Cardiac fibroblast (primary cell): ENCODE measurements at regions not wholly inside any gene's neighbourhood (a gene's known extent, or its start where the extent isn't known, plus 50 kb on each side); places are given as distances from the start of the nearest gene placed in this dataset.

Experiments
- DNase-seq, 2 donors: peaks; one replicate each; pipeline versions ENCODE4 v3.0.0 to v3.0.0-alpha.2; 2010; ENCODE audit warnings: low read depth in 2 of 2
- H3K4me3 ChIP-seq, 2 donors: replicated peaks in 1 of 2; 1 replicate in 1 of 2; 2 replicates in 1 of 2; pipeline ENCODE4 v1.5.1; 2011; ENCODE audit warnings: low read depth in 2 of 2, low read length in 2 of 2, mild to moderate bottlenecking in 2 of 2, moderate library complexity in 1 of 2
- CTCF ChIP-seq: IDR thresholded peaks from one replicate; pipeline ENCODE4 v1.5.1; 2011; ENCODE audit warnings: low read depth, mild to moderate bottlenecking, low read length, inconsistent platforms

GRCh38 chr10:120365872-120366271 lies 91.2 kb upstream of the PLPP4 start:
- DNase-seq = peak in 1 of 2 donors; percentile 13
- TF ChIP-seq CTCF = no peak
- H3K4me3 ChIP-seq = no peak overlapping the region

- no peak for TF ChIP-seq CTCF
- H3K4me3 ChIP-seq = no peak overlapping the region
- no peak for DNase-seq
Observed at GRCh38 chr10:120367341-120367740, 89.7 kb upstream of the PLPP4 start.

- H3K4me3 ChIP-seq = no peak overlapping the region
- TF ChIP-seq CTCF = no peak
- no peak for DNase-seq
Observed at GRCh38 chr10:120368338-120368737, 88.7 kb upstream of the PLPP4 start.

- no peak for TF ChIP-seq CTCF
- H3K4me3 ChIP-seq = no peak overlapping the region
- DNase-seq = no peak
Observed at GRCh38 chr10:120368927-120369326, 88.1 kb upstream of the PLPP4 start.

- no peak overlapping the region for H3K4me3 ChIP-seq
Observed at GRCh38 chr10:120369856-120370276, 87.2 kb upstream of the PLPP4 start.

GRCh38 chr10:120371856-120372255 lies 85.2 kb upstream of the PLPP4 start:
- TF ChIP-seq CTCF = no peak
- DNase-seq = no peak
- no peak overlapping the region for H3K4me3 ChIP-seq

More at GRCh38 chr10:120369856-120370276, 87.2 kb upstream of the PLPP4 start:
- no peak for TF ChIP-seq CTCF
- no peak for DNase-seq

GRCh38 chr10:120372917-120373316 lies 84.1 kb upstream of the PLPP4 start:
- H3K4me3 ChIP-seq = no peak overlapping the region
- no peak for TF ChIP-seq CTCF
- DNase-seq = no peak
